GM21528 (cell line): ENCODE measurements at regions not wholly inside any gene's neighbourhood (a gene's known extent, or its start where the extent isn't known, plus 50 kb on each side); places are given as distances from the start of the nearest gene placed in this dataset.
"Not testable (repeated sequence)": the region's sequence is repeated elsewhere in the genome, so short reads cannot be mapped to it uniquely, and the experiment has no call there.

ENCODE experiments used
- ATAC-seq: cut with Tn5 transposase; IDR thresholded peaks from one replicate; pipeline ENCODE4 v1.9.1; 2021; ENCODE audit warnings: mild to moderate bottlenecking, moderate library complexity; ENCODE audit not compliant: unreplicated experiment, low FRiP score

- ATAC-seq, result no peak
Observed at GRCh38 chr1:58084266-58084665, 462.3 kb downstream of the OMA1 start.

DNA sequence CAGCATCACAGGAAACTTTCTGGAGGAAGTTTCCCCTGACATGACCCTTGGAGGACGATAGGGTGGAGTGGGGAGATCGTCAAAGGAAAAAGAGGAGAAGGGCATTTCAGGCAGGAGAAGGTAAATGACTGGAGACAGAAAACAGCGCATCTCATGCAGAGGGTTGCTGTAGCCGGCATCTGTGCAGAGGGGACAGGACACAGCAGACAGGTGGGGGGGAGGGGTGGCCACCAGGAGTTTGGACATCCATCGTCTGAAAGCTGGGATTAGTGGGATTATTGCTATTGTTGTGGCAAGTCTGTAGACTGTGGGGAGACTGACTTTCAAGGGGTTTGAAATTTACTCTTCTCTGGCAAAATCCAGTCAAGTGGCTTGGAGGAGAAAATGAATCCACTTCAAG lies 463.9 kb downstream of the OMA1 start:
- ATAC-seq, result no peak

DNA sequence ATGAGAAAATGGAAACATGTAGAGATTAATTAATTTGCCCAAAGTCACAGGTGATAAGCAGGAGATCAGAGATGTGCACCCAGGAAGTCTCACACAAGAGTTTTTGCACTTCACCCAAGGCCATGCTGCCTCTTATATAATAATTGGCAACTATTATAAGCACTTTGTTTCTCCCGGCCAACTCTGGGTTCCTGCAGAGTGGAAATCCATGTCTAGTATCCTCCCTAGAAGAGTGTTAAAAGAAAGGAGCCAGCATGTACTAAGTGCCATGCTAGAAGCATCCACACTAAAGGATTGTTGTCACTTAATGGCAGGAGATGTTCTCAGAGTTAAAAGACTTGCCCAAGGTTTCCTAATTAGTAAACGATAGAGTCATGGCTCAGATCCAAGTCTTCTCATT lies 470.3 kb downstream of the OMA1 start:
- no peak for ATAC-seq

DNA sequence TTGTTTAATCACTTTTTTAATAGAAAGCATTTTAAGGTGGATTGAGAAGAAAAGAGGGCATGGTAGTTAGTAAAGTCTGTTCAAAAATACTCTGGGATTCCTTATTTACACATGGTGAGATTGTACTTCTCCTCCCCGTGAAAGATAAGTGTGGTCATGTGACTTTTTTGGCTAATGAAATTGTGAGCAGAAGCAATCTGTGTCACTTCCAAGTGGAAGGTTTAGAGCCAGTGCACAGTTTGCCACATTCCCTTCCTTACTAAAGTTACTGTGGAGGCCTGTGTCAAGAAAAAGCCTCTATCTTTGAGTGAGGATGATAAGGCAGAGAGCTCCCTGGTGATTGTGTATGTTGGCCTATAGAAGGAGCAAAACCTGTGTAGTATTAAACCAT lies 471.3 kb downstream of the OMA1 start:
- ATAC-seq, result no peak

DNA sequence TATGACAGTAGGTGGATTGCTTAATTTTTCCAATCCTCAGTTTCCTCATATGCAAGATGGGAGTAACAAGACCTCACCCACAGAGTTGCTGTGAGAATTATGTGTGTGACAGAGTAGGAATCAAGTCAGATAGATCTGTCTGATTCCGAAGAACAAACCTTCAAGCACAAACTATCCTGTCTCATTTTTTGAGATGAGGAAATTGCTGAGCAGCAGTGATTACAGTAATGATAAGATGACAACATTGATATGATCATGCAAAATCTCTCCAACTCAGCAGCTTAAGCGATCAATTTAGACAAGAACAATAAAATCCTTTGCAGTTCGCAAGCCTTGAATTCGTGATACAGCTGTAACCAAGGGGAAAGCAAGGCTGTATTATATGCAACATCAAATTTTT lies 474.1 kb downstream of the OMA1 start:
- ATAC-seq, result no peak

DNA sequence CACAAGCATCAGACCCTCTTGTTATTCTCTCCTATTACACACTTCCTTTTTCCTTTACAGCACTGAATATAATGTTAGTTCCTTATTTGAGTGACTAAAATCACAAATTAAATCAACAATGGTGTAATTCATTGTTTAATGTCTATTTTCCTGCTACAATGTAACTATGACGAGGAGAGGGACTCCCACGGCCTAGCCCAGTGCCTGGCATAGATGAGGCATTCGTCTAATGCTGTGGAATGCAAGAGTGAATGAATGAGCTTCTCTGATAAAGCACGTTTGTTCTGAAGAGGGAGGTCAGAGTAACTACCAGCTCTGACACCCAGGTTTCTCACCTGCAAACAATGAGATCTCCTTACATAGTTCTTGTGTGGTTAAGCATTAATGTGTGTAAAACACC lies 479.4 kb downstream of the OMA1 start:
- ATAC-seq, result no peak

- ATAC-seq, result no peak
Observed at GRCh38 chr1:58065520-58065919, 481.0 kb downstream of the OMA1 start.

GRCh38 chr1:58064166-58064565 lies 482.4 kb downstream of the OMA1 start:
- no peak for ATAC-seq

DNA sequence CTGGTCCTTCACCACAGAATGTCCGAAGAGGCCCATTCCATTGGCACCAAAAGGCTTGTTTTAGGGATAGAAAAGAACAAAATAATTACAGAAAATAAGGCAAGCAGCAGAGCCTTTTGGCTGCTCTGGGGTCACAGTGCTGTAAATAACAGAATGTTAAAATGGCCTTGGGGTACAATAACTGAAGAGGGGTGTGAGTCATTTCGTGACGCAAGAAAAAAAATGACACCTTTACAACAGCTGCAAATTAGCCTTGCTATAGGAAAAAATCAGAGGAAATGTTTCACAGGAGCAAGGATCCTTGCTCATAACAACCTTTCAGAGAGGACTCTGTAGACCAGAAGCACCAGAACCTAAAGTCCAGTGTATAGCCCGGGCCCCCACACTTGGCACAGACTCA lies 483.4 kb downstream of the OMA1 start:
- ATAC-seq, result no peak

GRCh38 chr1:58062635-58063034 lies 483.9 kb downstream of the OMA1 start:
- no peak for ATAC-seq

DNA sequence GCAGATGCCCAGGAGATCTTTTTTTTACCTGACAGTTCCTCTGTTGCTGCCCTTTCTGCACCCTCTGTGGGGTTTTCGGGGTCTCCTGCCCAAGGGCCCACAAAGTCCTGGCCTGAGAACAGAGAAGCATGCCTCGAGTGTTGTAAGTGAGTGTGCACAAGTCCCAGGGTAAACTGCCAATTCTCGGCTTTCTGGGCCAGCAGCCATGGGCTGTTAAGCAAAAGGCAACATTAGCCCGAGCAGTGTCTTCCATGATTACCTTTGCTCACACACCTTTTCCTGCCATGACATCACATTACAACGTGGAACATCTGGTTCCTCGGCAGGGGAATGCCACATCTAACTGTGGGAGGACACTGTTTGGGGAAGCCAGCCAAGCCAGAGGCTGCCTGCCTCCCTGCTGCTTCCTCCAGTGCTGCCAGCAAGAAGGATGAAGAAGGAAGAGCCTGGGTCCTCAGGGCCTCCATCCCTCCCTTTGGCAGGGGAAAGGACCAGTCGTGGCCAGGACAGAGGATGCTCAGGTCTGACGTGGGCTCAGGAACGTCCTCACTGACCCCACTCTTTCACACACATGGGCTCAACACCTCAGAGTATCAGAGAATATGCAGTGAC lies 485.9 kb downstream of the OMA1 start:
- no peak for ATAC-seq

DNA sequence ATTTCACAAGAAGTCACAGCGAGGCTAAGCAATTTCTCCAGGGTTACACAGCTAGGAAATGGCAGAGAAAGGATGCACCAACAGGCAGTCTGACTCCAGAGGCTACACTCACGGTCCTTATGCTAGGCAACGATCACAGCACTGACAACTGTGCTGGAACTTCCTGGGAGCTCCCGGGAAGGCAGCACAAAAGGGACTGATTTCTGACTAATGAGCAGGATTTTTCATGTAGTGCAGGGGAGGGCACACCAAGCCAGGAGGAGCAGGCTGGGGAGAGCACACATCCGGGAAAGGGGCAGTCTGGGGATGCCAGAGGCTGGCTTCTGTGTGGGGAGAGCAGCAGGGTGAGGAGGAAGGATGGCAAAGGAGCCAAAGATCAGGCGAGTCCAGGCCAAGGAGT lies 486.7 kb downstream of the OMA1 start:
- ATAC-seq, result no peak

DNA sequence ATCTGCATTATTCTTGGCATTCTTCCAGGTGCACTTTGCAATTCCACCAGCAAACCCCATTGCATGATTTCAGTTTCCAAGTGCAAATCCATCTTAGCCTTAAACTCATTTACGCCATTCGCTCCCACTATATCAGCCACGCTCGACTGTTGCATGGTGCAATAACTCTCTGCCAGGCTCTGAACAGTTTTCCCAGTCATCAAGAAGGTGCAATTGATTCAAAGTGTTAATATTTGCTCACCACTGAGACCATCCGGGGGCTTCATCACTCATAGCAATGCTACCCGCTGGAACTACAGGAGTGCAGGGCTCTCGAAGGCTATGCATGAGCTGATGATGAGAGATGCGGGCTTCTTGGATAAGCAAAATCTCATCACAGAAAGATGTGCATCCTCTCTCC lies 488.2 kb downstream of the OMA1 start:
- no peak for ATAC-seq

DNA sequence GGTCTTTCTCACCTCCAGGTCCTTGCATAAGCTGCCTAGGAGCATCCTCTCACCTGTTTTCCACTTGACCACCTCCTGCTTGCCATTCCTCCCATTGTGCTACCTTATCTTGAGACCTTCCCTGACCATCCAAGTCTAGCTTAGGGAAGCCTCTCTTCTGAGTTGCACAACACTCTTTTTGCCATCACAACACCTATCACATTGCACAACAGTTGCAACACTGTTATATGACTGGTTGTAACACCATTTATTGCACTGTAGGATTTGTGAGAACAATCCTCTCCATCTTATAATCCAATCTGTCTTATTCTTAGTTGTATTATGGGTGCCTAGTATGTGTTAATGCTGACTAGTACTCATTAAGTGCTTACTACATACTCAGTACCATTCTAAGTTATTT lies 488.7 kb downstream of the OMA1 start:
- ATAC-seq, result no peak

- ATAC-seq, result not testable (repeated sequence)
Observed at GRCh38 chr1:58051187-58051586, 495.3 kb downstream of the OMA1 start.

- ATAC-seq, result no peak
Observed at GRCh38 chr1:58047265-58047858, 499.2 kb downstream of the OMA1 start.

GRCh38 chr1:58045094-58045705 lies 501.3 kb downstream of the OMA1 start:
- no peak for ATAC-seq

- no peak for ATAC-seq
Observed at GRCh38 chr1:58041621-58042020, 504.9 kb downstream of the OMA1 start.

- no peak for ATAC-seq
Observed at GRCh38 chr1:58038574-58038973, 508.0 kb downstream of the OMA1 start.

- no peak for ATAC-seq
Observed at GRCh38 chr1:58035523-58035922, 511.0 kb downstream of the OMA1 start.

DNA sequence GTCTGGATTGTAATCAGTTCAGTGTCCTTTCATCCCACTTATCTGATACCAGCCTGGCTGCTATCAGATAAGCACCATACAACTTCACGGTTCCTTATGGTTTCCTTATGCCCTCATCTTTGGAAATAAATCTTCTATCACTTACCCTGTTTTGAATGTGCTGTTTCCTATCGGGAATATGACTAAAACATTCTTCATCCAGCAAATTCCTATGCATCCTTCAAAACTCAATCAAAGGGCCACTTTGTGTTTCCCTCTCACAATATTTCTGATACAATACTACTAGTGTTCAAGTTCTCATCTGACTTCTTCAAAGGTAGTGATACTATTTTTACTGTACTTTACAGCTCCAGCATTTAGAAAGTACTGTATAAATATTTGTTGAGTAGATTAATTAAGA lies 513.2 kb downstream of the OMA1 start:
- no peak for ATAC-seq

DNA sequence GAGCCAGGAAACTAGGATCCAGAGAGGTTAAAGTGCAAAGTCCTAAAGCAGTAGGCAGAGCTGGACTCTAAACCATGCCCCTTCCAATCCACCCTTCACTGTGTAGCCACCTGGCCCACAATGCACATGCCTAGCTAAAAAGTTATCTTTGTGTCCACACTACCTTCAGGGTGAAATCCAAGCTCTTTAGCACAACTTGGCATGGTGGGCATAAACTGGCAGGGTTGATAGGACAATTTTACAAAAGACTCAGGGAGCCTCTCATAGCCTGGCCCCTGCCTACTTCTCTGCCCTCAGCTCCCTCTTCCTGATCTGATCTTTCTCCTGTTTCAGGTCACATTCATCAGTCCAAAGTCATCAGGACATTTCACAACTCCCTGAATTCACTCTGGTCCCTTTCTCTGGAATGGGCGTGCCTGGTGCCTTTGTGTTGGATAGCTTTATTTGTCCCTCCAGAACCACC lies 513.9 kb downstream of the OMA1 start:
- no peak for ATAC-seq
